ENCODE measurements at regions not wholly inside any gene's neighbourhood (a gene's known extent, or its start where the extent isn't known, plus 50 kb on each side); places are given as distances from the start of the nearest gene placed in this dataset.
A peak's percentile ranks its signal among the peaks of the same experiment; 100 is the strongest.

DNA sequence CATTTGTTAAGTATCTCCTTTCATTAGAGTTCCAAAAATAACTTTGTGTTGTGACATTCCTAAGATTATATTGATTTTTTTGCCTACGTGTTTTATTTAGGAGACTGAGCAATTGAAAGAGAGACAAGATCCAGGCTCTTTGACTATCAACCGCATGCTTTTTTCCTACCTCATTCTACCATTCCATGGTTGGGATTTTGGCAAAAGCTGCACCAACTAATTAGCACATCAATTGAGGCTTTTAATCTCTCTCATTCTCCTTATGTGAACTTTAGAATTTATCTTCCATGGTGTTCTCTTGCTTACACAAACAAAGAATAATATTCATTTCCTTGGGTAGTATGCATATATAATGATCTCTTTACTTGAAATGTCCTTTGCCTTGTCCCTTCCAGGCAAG lies 338.7 kb upstream of the SMC2 start:
- Histone ChIP-seq H3K36me3 (no peaks in the 10 kb centered on the region), H3K4me3 (no peak overlapping the region), H3K4me1 (no peaks in the 10 kb centered on the region), H3K9me3 (peaks cover 0 to 4% of the 10 kb centered on the region in 2 donors), H3K27me3 (no peaks in the 10 kb centered on the region), H3K27ac (no peak overlapping the region)
- intact Hi-C loops (cut with DNase I), result no loop called here
- no peak for DNase-seq
- TF ChIP-seq, protein P1, sequence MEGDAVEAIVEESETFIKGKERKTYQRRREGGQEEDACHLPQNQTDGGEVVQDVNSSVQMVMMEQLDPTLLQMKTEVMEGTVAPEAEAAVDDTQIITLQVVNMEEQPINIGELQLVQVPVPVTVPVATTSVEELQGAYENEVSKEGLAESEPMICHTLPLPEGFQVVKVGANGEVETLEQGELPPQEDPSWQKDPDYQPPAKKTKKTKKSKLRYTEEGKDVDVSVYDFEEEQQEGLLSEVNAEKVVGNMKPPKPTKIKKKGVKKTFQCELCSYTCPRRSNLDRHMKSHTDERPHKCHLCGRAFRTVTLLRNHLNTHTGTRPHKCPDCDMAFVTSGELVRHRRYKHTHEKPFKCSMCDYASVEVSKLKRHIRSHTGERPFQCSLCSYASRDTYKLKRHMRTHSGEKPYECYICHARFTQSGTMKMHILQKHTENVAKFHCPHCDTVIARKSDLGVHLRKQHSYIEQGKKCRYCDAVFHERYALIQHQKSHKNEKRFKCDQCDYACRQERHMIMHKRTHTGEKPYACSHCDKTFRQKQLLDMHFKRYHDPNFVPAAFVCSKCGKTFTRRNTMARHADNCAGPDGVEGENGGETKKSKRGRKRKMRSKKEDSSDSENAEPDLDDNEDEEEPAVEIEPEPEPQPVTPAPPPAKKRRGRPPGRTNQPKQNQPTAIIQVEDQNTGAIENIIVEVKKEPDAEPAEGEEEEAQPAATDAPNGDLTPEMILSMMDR (IDR thresholded peaks at IDR 0.05), result no peak
- no peak for ATAC-seq

DNA sequence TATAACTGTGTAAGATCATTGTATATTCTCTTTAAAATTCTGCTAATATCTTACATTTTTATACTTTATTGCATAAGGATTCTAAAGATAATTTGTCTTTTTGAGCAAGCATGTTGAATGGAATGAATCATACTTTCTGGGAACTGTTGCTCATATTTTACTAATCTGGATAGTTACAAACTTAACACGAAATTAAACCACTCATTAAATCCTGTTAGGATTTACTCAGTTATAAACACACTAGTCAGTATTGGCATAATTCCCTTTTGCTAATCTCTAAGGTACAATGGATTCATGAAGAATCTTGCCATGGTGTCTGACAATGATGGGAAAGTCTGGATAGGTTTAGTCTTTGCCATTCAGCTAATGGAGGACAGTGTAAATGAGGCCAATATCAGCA lies 338.1 kb upstream of the SMC2 start:
- ATAC-seq, result no peak

DNA sequence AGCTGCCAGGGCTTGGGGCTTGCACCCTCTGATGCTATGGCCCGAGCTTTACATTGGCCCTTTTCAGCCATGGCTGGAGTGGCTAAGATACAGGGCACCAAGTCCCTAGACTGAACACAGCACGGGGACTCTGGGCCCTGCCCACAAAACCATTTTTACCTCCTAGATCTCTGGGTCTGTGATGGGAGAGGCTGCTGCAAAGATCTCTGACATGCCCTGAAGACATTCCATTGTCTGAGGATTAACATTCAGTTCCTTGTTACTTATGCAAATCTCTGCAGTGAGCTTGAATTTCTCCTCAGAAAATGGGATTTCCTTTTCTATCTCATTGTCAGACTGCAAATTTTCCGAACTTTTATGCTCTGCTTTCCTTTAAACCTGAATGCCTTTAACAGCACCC lies 337.0 kb upstream of the SMC2 start:
- no peaks in the 10 kb centered on the region for H3K36me3 ChIP-seq
- no peak overlapping the region for H3K27ac ChIP-seq
- DNase-seq, result no peak
- no peaks in the 10 kb centered on the region for H3K4me1 ChIP-seq
- TF ChIP-seq, protein P1 (IDR thresholded peaks at IDR 0.05), result no peak
- no peaks in the 10 kb centered on the region for H3K27me3 ChIP-seq
- peaks cover 0 to 4% of the 10 kb centered on the region in 2 donors for H3K9me3 ChIP-seq
- no peak overlapping the region for H3K4me3 ChIP-seq
- intact Hi-C loops (cut with DNase I), result no loop called here
- no peak for ATAC-seq

More for the DNA sequence above, 338.1 kb upstream of the SMC2 start:
- no peak overlapping the region for H3K4me3 ChIP-seq
- H3K27ac ChIP-seq, result no peak overlapping the region
- TF ChIP-seq, protein P1 (IDR thresholded peaks at IDR 0.05), result no peak
- no peaks in the 10 kb centered on the region for H3K36me3 ChIP-seq
- peaks cover 0 to 4% of the 10 kb centered on the region in 2 donors for H3K9me3 ChIP-seq
- no peaks in the 10 kb centered on the region for H3K27me3 ChIP-seq
- no peaks in the 10 kb centered on the region for H3K4me1 ChIP-seq
- no peak for DNase-seq
- intact Hi-C loops (cut with DNase I), result no loop called here

DNA sequence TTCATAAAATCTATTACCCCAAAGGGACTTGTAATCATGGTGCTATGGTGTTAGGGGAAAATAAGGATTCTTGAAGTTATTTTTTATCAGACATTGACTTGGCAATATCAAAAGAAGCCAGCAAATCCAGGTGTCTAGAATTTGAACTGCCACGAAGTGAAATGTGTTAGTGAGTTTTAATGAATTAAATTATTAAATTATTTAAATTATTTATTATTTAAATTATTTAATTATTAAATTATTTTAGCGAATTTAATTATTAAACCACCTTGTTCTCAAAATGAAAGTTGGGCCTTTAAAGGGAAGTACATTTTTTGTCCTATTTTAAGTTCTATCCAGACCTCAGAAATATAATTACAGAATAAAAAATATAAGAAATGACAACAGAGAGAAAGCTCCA lies 332.6 kb upstream of the SMC2 start:
- no peak overlapping the region for H3K27ac ChIP-seq
- intact Hi-C loops (cut with DNase I), result no loop called here
- H3K27me3 ChIP-seq, result no peaks in the 10 kb centered on the region
- H3K4me1 ChIP-seq, result no peaks in the 10 kb centered on the region
- no peak overlapping the region for H3K4me3 ChIP-seq
- H3K9me3 ChIP-seq, result peaks cover 0 to 4% of the 10 kb centered on the region in 2 donors
- ATAC-seq (no peak), DNase-seq (no peak)
- TF ChIP-seq, protein P1 (IDR thresholded peaks at IDR 0.05), result no peak
- H3K36me3 ChIP-seq, result no peaks in the 10 kb centered on the region

DNA sequence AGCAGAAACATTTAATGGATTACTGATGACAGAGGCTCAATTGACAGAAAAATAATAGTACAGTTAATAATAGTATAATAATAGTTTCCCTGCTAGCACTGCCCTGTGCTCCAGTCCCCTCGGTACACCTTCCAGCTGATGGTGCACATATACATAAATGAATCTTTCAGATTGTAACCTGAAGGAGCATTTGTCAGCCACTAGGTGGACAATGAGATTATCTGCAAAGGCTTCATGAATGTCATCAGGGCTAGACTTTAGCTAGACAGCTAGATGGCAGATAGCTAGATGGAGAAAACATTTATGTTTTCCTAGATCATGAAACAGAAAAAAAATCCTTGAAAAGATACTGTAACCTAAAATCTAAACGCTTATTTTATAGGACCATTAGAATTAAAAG lies 304.4 kb upstream of the SMC2 start:
- no peak overlapping the region for H3K27ac ChIP-seq
- ATAC-seq, result no peak
- DNase-seq, result no peak
- no peak overlapping the region for H3K4me3 ChIP-seq
- H3K9me3 ChIP-seq, result peaks cover 0 to 2% of the 10 kb centered on the region in 2 donors
- no peaks in the 10 kb centered on the region for H3K27me3 ChIP-seq
- TF ChIP-seq, protein P1 (IDR thresholded peaks at IDR 0.05), result peak in 1 of 2 donors; percentile 13
- no peaks in the 10 kb centered on the region for H3K4me1 ChIP-seq
- intact Hi-C loops (cut with DNase I), result no loop called here
- no peaks in the 10 kb centered on the region for H3K36me3 ChIP-seq
